Thyroid gland (tissue), 4 donors: ENCODE measurements at regions not wholly inside any gene's neighbourhood (a gene's known extent, or its start where the extent isn't known, plus 50 kb on each side); places are given as distances from the start of the nearest gene placed in this dataset.

Experiments used
- DNase-seq, 2 donors: peaks; one replicate each; pipeline ENCODE4 v3.0.0-alpha.2; 2019
- H3K27ac ChIP-seq, 3 donors: fragments of 200-600 bp; sonication (generic); 1 replicate in 2 of 3; 2 replicates in 1 of 3; pipeline ENCODE4 v1.5.1; 2016 to 2019; ENCODE audit warnings: mild to moderate bottlenecking in 1 of 3, moderate library complexity in 1 of 3
- H3K27me3 ChIP-seq: fragments of 200-600 bp; sonication (generic); one replicate; pipeline ENCODE4 v1.5.1; 2019
- H3K36me3 ChIP-seq, 2 donors: fragments of 200-600 bp; sonication (generic); one replicate each; pipeline ENCODE4 v1.5.1; 2016 to 2019
- H3K4me1 ChIP-seq, 2 donors: fragments of 200-600 bp; sonication (generic); one replicate each; pipeline ENCODE4 v1.5.1; 2017 to 2019
- H3K4me3 ChIP-seq, 3 donors: fragments of 200-600 bp; sonication (generic); replicated peaks in 1 of 3; 1 replicate in 2 of 3; 2 replicates in 1 of 3; pipeline ENCODE4 v1.5.1; 2016; ENCODE audit warnings: mild to moderate bottlenecking in 1 of 3
- H3K9me3 ChIP-seq: fragments of 200-600 bp; sonication (generic); one replicate; pipeline ENCODE4 v1.5.1; 2017
- POLR2A ChIP-seq, 2 donors: fragments of 450-650 bp; IDR thresholded peaks; one replicate each; pipeline ENCODE4 v1.6.1; 2017; ENCODE audit warnings: antibody characterized with exemption in 2 of 2, mild to moderate bottlenecking in 2 of 2, moderate library complexity in 1 of 2
- WGBS, 2 donors: methylation state at CpG; one replicate each; pipeline ENCODE4 v1.1.5; 2017; 5-methylcytosine and 5-hydroxymethylcytosine counted together
- intact Hi-C: fragments of 100-400 bp; cut with DNase I; formaldehyde crosslinking; loops from one replicate; pipeline ENCODE4 v1.15.1; 2023
- TF ChIP-seq, protein P1 (sequence below), 6 experiments: fragments of 200-600 bp in 3 of 6; fragments of 450-650 bp in 3 of 6; sonication (generic) in 3 of 6; IDR thresholded peaks; one replicate each; pipeline ENCODE4 v1.5.1; 2016 to 2019; ENCODE audit warnings: antibody characterized with exemption in 6 of 6, mild to moderate bottlenecking in 2 of 6, inconsistent platforms in 1 of 6, moderate library complexity in 1 of 6

DNA sequence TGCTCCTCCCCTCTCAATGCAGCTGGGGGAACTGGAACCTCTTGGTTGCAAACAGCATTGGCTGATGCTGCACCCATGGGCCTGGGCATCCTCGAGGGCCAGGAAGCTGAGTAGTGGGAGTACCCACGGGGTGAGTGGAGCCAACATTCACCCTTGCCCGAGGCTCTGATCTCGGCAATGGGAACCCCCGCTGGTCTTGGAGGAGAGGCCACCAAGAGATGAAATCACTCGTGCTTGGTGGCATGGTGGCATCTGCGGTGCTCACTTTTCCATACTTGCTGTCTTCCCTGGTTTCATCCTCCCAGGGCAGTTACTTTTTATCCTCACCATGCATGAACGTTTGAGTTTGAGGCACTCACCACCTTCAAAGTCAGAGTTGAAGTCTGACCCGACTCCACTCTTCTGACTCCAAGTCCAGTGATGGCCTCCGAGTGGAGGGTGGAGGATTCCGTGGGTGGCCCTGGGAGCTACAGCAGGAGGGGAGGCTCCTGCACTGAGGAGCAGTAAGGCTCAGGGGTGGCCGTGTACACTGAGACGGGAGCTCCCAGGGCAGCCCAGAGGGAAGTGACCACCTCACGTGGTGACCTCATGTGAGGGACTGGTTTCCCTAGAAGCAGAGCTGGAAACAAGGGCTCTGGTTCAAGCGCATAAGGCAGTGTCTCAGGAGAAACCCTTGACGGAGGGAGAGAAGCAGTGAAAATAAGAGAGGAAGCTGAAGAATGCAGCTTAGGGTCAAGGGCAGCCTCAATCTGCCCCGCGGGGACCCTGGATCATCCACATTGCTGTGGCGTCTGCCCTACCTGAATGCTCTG, 349.1 kb downstream of the TCERG1L start:
- no peak for TF ChIP-seq POLR2A (IDR thresholded peaks at IDR 0.05)
- TF ChIP-seq, protein P1, sequence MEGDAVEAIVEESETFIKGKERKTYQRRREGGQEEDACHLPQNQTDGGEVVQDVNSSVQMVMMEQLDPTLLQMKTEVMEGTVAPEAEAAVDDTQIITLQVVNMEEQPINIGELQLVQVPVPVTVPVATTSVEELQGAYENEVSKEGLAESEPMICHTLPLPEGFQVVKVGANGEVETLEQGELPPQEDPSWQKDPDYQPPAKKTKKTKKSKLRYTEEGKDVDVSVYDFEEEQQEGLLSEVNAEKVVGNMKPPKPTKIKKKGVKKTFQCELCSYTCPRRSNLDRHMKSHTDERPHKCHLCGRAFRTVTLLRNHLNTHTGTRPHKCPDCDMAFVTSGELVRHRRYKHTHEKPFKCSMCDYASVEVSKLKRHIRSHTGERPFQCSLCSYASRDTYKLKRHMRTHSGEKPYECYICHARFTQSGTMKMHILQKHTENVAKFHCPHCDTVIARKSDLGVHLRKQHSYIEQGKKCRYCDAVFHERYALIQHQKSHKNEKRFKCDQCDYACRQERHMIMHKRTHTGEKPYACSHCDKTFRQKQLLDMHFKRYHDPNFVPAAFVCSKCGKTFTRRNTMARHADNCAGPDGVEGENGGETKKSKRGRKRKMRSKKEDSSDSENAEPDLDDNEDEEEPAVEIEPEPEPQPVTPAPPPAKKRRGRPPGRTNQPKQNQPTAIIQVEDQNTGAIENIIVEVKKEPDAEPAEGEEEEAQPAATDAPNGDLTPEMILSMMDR (IDR thresholded peaks at IDR 0.05): no peak
- Histone ChIP-seq H3K4me1 (no peaks in the 10 kb centered on the region), H3K27me3 (no peaks in the 10 kb centered on the region), H3K36me3 (no peaks in the 10 kb centered on the region), H3K27ac (no peak overlapping the region), H3K9me3 (no peaks in the 10 kb centered on the region), H3K4me3 (no peak overlapping the region)
- intact Hi-C loops: no loop called here
- 88 to 89% methylated on average over 17 to 18 of the region's 19 CpGs for WGBS, 2 donors
- DNase-seq: no peak

DNA sequence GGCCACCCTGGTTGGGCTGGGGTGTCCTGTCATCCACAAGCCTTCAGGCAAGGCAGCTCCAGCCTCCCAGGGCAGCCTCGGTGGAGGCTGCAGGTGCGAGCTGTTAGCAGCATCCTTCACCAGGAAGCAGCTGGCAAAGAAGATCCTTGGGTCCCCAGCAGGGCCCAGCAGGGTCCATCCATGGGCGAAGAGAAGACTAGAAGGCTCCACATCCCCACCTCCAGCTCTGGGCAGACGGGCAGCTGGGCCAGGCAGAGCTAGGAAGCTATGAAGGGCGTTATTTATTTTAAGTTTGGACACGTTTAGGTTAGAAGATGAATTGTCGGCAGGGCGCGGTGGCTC, 348.5 kb downstream of the TCERG1L start:
- intact Hi-C loops: no loop called here
- H3K27me3 ChIP-seq: no peaks in the 10 kb centered on the region
- H3K4me1 ChIP-seq: no peaks in the 10 kb centered on the region
- H3K36me3 ChIP-seq: no peaks in the 10 kb centered on the region
- no peak overlapping the region for H3K4me3 ChIP-seq
- H3K27ac ChIP-seq: no peak overlapping the region
- TF ChIP-seq, protein P1 (IDR thresholded peaks at IDR 0.05): no peak
- no peak for TF ChIP-seq POLR2A (IDR thresholded peaks at IDR 0.05)
- no peak for DNase-seq
- H3K9me3 ChIP-seq: no peaks in the 10 kb centered on the region
- 84 to 89% methylated on average over 9 of the region's 9 CpGs for WGBS, 2 donors

DNA sequence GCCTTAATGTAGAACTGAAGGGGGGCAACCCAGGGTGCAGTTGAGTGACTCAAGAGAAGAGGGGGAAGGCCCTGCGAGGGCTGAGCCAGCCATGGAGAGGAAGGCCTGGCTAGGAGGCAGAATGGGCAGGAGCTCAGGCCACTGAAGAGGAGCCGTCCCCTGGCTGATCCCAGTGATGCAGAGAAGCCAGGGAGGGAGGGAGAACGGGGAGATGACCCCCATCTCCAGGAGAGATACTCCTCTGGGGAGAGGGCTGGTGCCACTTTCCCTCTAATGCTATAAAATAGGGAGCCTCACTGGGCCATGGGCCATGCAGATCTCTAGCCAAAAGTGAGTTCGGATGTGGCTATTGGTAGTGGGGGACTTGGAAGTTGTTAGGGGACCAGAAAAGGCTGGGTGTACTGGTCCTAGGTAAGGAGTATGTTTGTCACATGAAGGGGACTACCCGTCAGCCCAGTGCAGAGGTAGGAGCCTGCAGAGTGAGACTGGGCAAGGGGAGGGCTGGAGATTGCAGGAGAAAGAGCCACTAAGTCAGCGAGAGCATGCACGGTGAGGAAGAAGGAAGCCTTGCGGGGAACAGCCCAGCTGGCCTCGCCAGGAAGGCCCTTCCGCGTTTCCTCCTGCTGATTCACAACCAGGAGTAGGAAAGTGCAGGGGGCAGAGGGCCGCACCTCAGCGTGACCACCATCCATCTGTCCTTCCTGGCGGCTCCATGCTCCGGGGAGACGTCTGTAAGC, 347.6 kb downstream of the TCERG1L start:
- Histone ChIP-seq H3K36me3 (no peaks in the 10 kb centered on the region), H3K27ac (no peak overlapping the region), H3K27me3 (no peaks in the 10 kb centered on the region), H3K4me3 (no peak overlapping the region), H3K9me3 (no peaks in the 10 kb centered on the region), H3K4me1 (no peaks in the 10 kb centered on the region)
- whole genome bisulfite sequencing, 2 donors: 83 to 91% methylated on average over 16 of the region's 16 CpGs
- intact Hi-C loops: no loop called here
- no peak for DNase-seq
- TF ChIP-seq, protein P1 (IDR thresholded peaks at IDR 0.05): no peak
- no peak for TF ChIP-seq POLR2A (IDR thresholded peaks at IDR 0.05)

DNA sequence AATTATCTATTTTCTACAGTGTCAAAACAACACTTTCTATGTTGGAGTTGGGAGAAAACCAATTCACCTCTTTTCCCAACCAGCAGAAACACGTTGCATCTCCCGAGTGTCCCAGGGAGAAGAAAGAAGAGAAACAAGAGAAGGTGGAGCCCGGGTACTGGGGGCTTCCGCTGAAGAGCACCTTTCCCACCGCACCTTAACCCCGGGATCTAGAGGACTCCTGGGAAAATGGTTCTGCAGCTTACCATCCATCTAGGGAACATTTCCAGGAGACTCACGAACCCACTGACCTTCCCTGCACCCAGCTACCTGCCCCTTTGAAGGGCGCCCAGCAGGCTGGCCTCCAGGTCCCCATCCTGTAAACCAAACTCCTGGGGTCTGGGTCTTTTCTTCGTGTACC, 346.8 kb downstream of the TCERG1L start:
- intact Hi-C loops: no loop called here
- TF ChIP-seq POLR2A (IDR thresholded peaks at IDR 0.05): no peak
- TF ChIP-seq, protein P1 (IDR thresholded peaks at IDR 0.05): no peak
- H3K27me3 ChIP-seq: no peaks in the 10 kb centered on the region
- no peaks in the 10 kb centered on the region for H3K4me1 ChIP-seq
- no peak overlapping the region for H3K4me3 ChIP-seq
- DNase-seq: no peak
- H3K27ac ChIP-seq: no peak overlapping the region
- no peaks in the 10 kb centered on the region for H3K9me3 ChIP-seq
- H3K36me3 ChIP-seq: no peaks in the 10 kb centered on the region
- 88 to 90% methylated on average over 9 of the region's 9 CpGs for WGBS, 2 donors

DNA sequence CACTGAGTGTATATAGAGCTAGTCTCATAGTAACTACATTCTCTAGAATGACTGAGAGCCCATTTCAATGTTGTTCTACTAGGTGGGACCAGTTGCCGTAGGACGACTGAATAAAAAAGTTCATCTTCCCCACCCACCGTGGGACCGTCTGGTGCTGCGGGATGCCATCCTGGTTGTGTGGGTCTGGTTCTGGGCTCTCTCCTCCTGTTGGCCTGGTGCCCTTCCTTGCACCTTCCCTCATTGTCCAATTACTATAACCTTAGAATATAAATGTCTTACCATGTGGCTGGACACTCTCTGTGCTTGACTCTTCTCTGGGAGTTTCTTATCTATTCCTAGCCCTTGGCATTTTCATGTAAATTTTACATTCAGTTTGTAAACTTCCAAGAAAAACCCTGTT, 344.4 kb downstream of the TCERG1L start:
- intact Hi-C loops: no loop called here
- no peak for DNase-seq
- WGBS, 2 donors: 89 to 92% methylated on average over 5 of the region's 5 CpGs
- no peak overlapping the region for H3K27ac ChIP-seq
- no peaks in the 10 kb centered on the region for H3K27me3 ChIP-seq
- TF ChIP-seq, protein P1 (IDR thresholded peaks at IDR 0.05): no peak
- no peak for TF ChIP-seq POLR2A (IDR thresholded peaks at IDR 0.05)
- no peaks in the 10 kb centered on the region for H3K36me3 ChIP-seq
- no peak overlapping the region for H3K4me3 ChIP-seq
- H3K4me1 ChIP-seq: no peaks in the 10 kb centered on the region
- no peaks in the 10 kb centered on the region for H3K9me3 ChIP-seq
